Ishikawa (cell line): ENCODE measurements at regions not wholly inside any gene's neighbourhood (a gene's known extent, or its start where the extent isn't known, plus 50 kb on each side); places are given as distances from the start of the nearest gene placed in this dataset.

ENCODE experiments used
- CEBPB ChIP-seq: IDR thresholded peaks from 2 replicates; pipeline ENCODE4 v1.6.1; 2012
- CREB1 ChIP-seq: IDR thresholded peaks from 2 replicates; pipeline ENCODE4 v1.6.1; 2012; ENCODE audit warnings: low read depth
- EGR1 ChIP-seq: IDR thresholded peaks from 2 replicates; pipeline ENCODE4 v1.6.1; 2012
- EP300 ChIP-seq: IDR thresholded peaks from 2 replicates; pipeline ENCODE4 v1.6.1; 2012; ENCODE audit warnings: borderline replicate concordance
- FOXM1 ChIP-seq: IDR thresholded peaks from 2 replicates; pipeline ENCODE4 v1.6.1; 2012; ENCODE audit warnings: low read depth, borderline replicate concordance
- NFIC ChIP-seq: IDR thresholded peaks from 2 replicates; pipeline ENCODE4 v1.6.1; 2012
- RAD21 ChIP-seq: IDR thresholded peaks from 2 replicates; pipeline ENCODE4 v1.6.1; 2012; ENCODE audit warnings: low read depth
- TAF1 ChIP-seq: IDR thresholded peaks from 2 replicates; pipeline ENCODE4 v1.6.1; 2012; ENCODE audit warnings: low read depth, mild to moderate bottlenecking
- TCF12 ChIP-seq: IDR thresholded peaks from 2 replicates; pipeline ENCODE4 v1.6.1; 2012; ENCODE audit warnings: low read depth
- TEAD4 ChIP-seq: IDR thresholded peaks from 2 replicates; pipeline ENCODE4 v1.6.1; 2012
- YY1 ChIP-seq: IDR thresholded peaks from 2 replicates; pipeline ENCODE4 v1.6.1; 2012; ENCODE audit warnings: low read depth
- ZBTB7A ChIP-seq: IDR thresholded peaks from 2 replicates; pipeline ENCODE4 v1.6.1; 2012; ENCODE audit warnings: low read depth
- TF ChIP-seq, protein P1 (sequence below): IDR thresholded peaks from 2 replicates; pipeline ENCODE4 v1.6.1; 2012
- TF ChIP-seq, protein P2 (sequence below): IDR thresholded peaks from 2 replicates; pipeline ENCODE4 v1.6.1; 2012
- TF ChIP-seq, protein P3 (sequence below): IDR thresholded peaks from 2 replicates; pipeline ENCODE4 v1.6.1; 2012; ENCODE audit warnings: low read depth, mild to moderate bottlenecking

DNA sequence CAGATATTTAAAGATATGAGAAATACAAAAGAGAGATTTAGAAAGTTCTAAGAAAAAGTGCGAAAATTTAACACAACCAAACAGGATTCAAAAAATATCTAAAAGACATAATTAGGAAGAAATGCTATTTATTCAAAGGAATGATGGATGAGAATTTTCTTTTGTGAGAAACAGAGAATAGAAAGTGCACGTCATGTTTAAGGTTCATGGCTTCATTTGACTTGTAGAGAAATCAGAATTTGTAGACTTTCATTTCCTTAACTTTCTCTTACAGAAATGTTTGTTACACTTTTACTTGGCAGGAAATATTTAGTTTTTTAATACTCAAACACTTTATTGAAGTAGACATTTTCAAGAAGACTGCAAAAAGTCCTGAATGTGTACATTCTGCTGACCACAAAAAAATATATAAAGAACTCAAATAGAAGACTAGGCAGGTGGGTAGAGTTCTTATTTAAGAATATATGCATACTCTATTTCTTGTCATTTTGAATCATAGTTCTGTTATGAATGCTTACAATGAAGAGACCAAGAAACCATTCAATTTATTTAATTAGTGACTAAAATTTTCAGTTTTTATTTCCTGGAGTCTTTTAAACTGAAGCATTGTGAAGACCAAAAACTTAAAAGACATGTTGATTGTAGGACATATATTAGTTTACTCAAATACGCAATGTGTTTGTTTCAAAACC is 710.5 kb upstream of the HS3ST5 start:
- TF ChIP-seq, protein P1, sequence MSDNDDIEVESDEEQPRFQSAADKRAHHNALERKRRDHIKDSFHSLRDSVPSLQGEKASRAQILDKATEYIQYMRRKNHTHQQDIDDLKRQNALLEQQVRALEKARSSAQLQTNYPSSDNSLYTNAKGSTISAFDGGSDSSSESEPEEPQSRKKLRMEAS: no peak
- TF ChIP-seq TCF12 (no peak), FOXM1 (no peak), ZBTB7A (no peak), RAD21 (no peak), EGR1 (no peak), NFIC (no peak), CEBPB (no peak), TAF1 (no peak), EP300 (no peak)
- TF ChIP-seq, protein P2, sequence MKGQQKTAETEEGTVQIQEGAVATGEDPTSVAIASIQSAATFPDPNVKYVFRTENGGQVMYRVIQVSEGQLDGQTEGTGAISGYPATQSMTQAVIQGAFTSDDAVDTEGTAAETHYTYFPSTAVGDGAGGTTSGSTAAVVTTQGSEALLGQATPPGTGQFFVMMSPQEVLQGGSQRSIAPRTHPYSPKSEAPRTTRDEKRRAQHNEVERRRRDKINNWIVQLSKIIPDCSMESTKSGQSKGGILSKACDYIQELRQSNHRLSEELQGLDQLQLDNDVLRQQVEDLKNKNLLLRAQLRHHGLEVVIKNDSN: no peak
- TF ChIP-seq, protein P3, sequence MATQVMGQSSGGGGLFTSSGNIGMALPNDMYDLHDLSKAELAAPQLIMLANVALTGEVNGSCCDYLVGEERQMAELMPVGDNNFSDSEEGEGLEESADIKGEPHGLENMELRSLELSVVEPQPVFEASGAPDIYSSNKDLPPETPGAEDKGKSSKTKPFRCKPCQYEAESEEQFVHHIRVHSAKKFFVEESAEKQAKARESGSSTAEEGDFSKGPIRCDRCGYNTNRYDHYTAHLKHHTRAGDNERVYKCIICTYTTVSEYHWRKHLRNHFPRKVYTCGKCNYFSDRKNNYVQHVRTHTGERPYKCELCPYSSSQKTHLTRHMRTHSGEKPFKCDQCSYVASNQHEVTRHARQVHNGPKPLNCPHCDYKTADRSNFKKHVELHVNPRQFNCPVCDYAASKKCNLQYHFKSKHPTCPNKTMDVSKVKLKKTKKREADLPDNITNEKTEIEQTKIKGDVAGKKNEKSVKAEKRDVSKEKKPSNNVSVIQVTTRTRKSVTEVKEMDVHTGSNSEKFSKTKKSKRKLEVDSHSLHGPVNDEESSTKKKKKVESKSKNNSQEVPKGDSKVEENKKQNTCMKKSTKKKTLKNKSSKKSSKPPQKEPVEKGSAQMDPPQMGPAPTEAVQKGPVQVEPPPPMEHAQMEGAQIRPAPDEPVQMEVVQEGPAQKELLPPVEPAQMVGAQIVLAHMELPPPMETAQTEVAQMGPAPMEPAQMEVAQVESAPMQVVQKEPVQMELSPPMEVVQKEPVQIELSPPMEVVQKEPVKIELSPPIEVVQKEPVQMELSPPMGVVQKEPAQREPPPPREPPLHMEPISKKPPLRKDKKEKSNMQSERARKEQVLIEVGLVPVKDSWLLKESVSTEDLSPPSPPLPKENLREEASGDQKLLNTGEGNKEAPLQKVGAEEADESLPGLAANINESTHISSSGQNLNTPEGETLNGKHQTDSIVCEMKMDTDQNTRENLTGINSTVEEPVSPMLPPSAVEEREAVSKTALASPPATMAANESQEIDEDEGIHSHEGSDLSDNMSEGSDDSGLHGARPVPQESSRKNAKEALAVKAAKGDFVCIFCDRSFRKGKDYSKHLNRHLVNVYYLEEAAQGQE: no peak

DNA sequence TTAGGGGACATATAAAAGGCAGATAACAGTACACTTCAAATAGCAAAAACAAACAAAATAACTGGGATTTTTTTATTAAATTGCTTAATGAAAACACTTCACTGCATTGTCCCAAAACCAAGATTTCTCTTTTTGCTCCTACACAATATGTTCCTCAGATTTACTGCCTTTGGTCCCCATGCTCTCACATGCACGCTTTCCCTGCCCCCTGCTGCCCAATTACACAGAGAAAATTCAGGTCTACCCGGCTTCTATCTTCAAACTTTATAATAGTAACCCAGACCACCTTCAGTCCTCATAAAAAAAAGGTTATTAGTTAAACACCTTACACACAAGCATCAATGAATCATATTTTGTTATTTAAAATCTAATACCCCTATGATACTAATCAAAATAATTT is 673.8 kb upstream of the HS3ST5 start:
- TF ChIP-seq EGR1 (no peak), FOXM1 (no peak), TAF1 (no peak), YY1 (no peak), NFIC (no peak), RAD21 (no peak), EP300 (no peak), TEAD4 (no peak), CREB1 (no peak), CEBPB (no peak), ZBTB7A (no peak), TCF12 (no peak)
- TF ChIP-seq, protein P2: no peak
- TF ChIP-seq, protein P3: no peak
- TF ChIP-seq, protein P1: no peak

DNA sequence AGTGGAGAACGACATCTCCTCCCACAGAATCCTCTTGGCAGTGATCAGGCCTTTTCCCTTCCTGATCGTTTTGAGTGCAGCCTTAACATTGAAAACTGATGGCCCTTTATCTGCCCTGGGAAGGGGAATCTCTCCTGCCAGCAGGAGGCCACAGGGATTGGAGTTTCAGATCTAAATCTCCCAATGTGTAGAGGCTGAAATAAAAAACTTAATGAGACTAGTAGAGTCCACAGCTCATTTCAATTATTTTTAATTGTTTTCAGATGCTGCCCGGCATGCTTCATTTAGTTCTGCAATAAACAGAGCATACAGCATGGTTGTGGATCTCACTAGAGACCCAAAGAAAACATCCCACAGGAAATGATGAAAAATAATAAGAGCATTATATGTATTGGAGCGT is 662.2 kb upstream of the HS3ST5 start:
- TF ChIP-seq CREB1 (no peak), ZBTB7A (no peak), TCF12 (no peak)
- TF ChIP-seq, protein P3: no peak

DNA sequence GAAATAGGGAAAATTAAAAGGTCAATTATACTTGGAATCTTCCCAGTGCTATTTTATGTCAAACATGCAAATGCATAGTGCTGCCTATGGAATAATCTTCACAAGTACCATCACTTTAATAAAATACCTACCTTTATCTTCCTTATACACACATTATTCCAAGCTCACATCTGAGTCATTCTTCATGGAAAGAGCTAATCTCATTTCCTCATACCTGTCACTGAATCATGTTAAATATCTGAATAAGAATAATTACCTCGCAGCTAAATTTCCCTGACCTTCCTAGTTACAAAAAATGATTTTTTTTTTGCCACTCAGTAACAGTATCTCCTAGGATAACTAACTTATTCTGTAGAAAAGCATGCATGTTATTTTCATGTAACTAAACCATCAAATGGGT is 661.4 kb upstream of the HS3ST5 start:
- TF ChIP-seq CEBPB: no peak
- no peak for TF ChIP-seq NFIC
- TF ChIP-seq TAF1: no peak
- no peak for TF ChIP-seq YY1
- no peak for TF ChIP-seq ZBTB7A
- TF ChIP-seq, protein P1: no peak
